Left colon (tissue), 2 donors: ENCODE measurements at regions not wholly inside any gene's neighbourhood (a gene's known extent, or its start where the extent isn't known, plus 50 kb on each side); places are given as distances from the start of the nearest gene placed in this dataset.
"Not testable (repeated sequence)": the region's sequence is repeated elsewhere in the genome, so short reads cannot be mapped to it uniquely, and the experiment has no call there.

ENCODE experiments used
- ATAC-seq: fragments of 200-7000 bp; cut with Tn5 transposase; one replicate; pipeline ENCODE4 v1.9.1; 2020; ENCODE audit warnings: mild to moderate bottlenecking, moderate library complexity
- DNase-seq, 2 donors: peaks; one replicate each; pipeline ENCODE4 v3.0.0-alpha.2; 2020
- intact Hi-C, 2 donors: fragments of 100-400 bp; cut with DNase I in 1 of 2; cut with micrococcal nuclease in 1 of 2; formaldehyde crosslinking; loops; one replicate each; pipeline versions ENCODE4 v1.11.2 to v1.14.0; 2022; cut with DNase I, micrococcal nuclease
- donor health status: DM: no; HTN: no; CAD: no.
- donor health status: DM: yes; HTN: yes; CAD: no.

DNA sequence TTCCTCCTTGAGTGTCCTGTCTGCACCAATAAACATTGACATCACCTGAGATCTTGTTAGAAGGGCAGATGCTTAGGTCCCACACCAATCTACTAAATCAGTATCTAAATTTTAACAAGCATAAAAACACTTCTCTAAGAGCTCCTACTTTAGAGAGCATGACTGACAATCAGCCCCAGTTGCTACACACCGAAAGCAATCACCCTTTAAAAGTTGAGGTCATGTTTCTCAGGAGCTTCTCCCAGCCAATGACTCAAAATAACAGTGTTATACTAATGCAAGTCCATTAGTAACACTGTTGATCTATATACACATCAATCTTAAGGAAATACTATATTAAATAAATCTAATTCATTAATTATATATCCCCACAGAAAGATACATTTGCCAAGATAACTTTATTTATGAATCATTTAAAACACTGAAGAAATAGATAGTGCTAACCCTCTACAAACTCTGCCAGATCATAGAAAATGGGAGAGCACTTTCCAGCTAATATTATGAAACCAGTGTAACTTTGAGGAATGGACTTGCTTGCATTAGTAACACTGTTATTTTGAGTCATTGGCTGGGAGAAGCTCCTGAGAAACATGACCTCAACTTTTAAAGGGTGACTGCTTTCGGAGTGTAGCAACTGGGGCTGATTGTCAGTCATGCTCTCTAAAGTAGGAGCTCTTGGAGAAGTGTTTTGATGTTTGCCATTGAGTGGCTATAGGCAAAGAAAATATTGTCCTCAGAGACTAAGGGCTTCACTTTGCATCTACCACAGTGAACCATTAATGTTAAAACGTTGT lies 109.8 kb upstream of the HDX start:
- no peak for ATAC-seq
- intact Hi-C loops, result no loop called here
- no peak for DNase-seq

DNA sequence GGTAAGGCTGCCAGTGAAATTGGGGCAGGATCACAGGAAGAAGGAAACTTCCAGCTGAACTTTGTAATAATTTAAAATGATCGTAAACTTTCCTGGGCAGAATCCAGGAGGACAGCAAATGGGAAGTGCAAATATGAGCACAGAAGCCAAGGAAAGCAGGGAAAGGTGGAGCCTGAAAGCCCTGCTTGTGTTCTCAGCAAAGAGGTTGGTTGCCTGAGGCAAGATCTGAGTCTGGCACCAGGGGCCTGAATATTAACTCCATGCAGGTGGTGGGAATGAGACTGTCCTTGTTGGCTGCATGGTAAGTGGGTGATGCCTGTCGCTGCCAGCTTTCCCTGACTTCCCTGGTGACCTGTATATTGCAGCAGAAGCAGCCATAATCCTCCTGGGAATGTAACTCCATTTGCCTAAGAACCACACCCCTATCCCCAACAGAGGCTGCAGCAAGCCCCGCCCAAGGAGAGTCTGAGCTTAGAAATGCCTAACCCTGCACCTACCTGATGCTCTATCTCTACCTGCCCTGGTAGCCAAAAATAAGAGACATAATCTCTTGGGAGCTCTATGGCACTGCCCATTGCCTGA lies 132.0 kb upstream of the HDX start:
- intact Hi-C loops, result no loop called here
- DNase-seq (no peak), ATAC-seq (no peak)

DNA sequence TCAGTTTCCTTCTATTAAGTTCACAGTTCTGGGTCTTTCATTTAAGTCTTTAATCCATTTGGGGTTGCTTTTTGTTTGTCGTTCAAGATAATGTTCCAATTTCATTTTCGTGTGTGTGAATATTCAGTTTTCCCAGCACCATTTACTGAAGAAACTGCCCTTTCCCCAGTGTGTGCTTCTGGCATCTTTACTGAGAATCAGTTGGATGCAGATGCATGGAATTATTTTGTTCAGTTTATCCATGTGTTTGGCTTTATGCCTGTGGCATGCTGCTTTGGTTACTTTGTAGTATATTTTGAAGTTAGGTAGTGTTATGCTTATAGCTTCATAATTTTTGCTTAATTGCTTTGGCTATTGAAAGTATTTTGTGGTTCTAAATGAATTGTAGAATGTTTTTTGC lies 163.8 kb upstream of the HDX start:
- DNase-seq (no peak), ATAC-seq (no peak)
- intact Hi-C loops, result no loop called here

DNA sequence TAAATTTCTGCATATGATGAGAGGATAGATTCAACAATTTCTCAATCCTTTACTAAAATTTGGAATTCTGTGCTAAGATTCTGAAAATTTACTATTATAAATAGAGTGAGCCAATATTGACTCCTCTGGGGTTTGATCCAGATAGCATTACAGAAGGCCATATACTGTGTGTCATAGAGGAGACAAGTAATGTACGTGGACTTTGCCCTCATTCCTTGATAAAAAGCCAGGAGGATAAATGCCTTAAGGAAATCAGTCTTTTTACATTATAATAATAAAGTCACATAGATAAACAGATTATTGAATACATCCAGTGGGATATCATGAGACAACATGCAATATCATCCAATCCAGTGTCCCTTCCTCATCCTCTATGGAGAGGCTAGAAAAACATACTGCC lies 188.0 kb upstream of the HDX start:
- ATAC-seq (peak; percentile 51), DNase-seq (no peak)
- intact Hi-C loops, result no loop called here

DNA sequence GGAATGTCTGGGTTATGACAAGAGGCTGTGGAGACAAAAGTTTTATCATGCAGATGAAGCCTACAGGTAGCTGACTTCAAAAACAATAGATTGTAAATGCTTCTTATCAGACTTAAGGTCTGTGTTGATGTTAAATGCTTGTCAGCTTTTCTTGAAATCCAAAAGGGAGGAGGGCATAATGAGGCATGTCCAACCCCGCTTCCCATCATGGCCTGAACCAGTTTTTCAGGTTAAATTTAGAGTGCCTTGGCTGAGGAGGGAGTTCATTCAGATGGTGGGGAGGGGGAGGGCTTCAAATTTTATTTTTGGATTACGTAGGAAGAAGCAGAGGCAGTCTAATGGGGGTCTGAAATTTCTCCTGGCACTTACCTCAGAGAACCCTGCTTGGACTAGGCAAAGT lies 207.7 kb upstream of the HDX start:
- DNase-seq (no peak), ATAC-seq (no peak)
- intact Hi-C loops, result no loop called here

DNA sequence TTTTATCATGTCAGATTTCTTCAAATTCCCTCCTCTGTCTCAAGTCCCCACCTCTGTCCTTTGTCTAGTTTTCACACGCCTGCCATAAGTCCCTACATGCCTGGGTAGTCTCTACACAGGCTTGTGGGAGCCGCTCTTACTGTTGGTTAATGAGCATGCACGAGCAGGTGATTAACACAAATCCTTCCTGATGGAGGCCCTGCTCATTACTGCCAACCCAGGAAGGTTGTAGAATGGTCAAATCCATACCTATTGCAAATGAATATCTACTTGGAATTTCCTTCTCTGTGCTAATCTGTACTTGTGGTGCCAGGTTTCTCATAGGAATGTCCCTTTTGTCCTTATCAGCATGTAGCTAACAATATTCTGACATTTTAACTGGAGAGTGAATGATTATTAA lies 208.4 kb upstream of the HDX start:
- no peak for DNase-seq
- intact Hi-C loops, result no loop called here
- ATAC-seq, result no peak

DNA sequence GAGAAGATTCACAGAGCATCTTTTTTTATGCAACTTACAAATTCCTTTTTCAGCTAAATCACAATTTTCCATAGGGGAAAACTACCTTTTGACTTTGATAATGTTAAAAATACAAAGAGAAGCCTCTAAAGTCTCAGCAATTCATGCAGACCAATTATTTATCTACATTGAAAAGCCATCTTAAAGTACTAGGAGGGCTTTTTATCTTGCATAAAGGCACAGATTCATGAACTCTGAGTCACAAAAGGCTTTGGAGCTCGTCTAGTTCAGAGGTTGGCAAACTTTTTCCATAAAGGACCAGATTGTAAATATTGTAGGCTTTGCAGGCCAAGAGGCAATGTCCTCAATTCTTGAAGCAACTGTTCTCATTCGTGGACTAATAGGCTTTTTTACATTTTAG lies 210.4 kb upstream of the HDX start:
- ATAC-seq (no peak), DNase-seq (no peak)
- intact Hi-C loops, result no loop called here

DNA sequence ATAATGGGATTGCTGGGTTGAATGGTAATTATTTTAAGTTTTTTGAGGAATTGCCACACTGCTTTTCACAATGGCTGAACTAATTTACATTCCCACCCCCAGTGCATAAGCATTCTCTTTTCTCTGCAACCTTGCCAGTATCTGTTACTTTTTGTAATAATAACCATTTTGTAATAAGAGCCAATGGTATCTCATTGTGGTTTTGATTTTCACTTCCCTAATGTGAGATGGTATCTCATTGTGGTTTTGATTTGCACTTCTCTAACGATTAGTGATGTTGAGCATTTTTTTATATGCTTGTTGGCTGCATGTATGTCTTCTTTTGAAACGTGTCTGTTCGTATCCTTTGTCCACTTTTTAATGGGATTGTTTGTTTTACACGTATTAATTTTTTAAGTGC lies 213.1 kb upstream of the HDX start:
- no peak for ATAC-seq
- no peak for DNase-seq
- intact Hi-C loops, result no loop called here

DNA sequence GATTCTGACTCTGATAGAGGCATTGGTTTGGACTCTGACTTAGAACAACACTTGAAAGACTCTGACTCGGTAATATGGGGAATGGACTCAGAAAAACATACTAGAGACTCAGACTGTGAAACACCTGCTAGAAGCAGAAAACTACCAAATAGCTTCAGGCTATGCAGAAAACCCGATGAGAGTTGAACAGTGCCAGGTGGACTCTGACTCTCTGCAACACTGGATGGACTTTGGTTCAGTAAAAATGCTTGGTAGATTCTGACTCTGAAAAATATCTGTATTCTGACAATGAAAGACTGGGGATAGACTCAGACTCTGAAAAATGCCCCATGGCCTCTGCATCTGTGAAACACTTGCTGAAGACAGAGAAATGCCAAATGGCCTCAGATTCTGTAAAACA lies 215.1 kb upstream of the HDX start:
- ATAC-seq, result peak; percentile 74
- intact Hi-C loops, result no loop called here
- DNase-seq, result no peak

DNA sequence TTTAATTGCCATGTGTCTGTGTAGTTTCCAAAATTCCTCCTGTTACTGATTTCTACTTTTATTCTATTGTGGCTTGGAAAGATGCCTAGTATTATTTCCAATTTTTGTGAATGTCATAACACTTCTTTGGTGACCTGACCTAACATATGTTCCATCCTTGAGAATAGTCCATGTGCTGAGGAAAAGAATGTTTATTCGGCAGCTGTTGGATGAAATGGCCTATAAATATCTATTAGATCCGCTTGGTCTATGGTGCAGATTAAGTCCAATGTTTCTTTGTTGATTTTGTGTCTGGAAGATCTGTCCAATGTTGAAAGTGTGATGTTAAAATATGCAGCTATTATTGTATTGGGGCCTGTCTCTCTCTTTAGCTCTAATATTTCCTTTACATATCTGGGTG lies 219.2 kb upstream of the HDX start:
- DNase-seq, result no peak
- intact Hi-C loops, result no loop called here
- no peak for ATAC-seq

DNA sequence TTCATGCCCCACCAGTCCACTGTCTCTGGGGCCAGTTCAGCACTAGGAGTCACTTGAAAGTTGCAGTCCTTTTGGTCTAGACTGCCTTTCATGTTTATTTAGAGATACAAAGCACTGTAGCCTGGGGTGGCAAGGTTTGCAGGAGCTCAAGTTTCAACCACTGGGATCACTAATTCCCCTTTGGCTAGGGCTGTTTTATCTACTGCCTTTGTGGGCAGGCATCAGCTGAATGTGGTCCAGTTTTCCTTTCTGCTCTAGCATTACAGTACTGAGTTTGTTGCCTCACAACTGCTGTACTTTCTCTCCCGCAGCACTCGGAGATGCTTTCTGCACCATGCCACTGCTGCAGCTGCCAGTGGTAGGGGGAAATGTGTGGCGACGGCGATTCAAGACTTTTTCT lies 222.3 kb upstream of the HDX start:
- no peak for ATAC-seq
- DNase-seq, result no peak
- intact Hi-C loops, result no loop called here

DNA sequence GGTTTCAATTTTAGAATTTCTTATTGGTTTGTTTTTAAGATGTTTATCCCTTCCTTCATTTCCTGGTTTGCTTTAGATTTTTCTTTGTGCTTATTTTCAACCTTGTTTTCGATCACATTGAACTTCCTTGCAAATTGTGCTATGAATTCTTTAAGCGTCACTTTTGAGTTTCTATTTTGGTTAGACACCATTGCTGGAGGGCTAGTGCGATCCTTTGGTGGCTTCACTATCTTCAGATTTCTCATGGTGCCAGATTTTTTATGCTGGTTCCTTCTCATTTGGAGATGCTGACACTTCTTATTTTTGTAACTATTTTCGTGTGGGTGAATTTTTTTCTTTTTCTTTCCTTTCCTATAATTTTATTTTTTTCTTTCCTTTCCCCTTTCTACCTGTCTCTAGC lies 227.2 kb upstream of the HDX start:
- no peak for DNase-seq
- intact Hi-C loops, result no loop called here
- ATAC-seq, result no peak

DNA sequence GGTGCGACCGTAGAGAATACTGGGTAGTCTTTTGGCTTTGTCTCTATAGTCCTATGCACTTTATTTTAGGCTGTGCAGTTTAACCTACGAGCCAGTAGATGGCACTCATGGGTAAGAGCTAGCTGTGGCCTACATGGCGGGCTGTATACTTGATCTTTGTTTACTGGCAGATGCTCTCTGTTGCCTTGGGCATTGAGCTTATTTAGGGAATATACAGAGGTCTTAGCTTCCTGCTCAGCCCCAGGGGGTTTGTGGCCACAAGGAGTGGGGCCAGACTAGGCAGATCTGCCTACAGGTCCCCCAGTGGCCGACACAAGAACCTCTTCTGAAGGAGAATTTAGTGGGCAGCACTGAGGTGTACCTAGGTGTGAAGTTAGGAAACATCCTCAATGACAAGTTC lies 227.6 kb upstream of the HDX start:
- peak in 1 of 2 donors; percentile 12 for DNase-seq
- intact Hi-C loops, result no loop called here
- peak; percentile 96 for ATAC-seq

DNA sequence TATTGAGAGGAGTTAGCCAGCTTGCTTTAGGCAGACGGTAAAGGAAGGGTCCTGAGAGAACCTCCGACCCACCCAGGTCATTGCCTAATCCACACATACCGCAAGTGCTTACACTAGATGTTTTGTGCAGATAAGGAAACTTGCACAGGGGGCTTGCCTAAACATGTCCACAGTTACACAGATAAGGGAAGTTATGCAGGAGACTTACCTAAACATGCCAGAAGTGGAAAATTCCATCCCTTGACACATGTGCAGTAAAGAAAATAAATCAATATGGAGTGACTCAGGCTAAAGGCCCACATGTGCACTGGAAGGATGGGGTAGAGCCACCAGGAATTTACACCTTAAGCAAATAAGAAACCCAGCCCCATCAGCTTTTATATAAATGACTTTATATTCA lies 232.8 kb upstream of the HDX start:
- no peak for ATAC-seq
- intact Hi-C loops, result no loop called here
- DNase-seq, result no peak

DNA sequence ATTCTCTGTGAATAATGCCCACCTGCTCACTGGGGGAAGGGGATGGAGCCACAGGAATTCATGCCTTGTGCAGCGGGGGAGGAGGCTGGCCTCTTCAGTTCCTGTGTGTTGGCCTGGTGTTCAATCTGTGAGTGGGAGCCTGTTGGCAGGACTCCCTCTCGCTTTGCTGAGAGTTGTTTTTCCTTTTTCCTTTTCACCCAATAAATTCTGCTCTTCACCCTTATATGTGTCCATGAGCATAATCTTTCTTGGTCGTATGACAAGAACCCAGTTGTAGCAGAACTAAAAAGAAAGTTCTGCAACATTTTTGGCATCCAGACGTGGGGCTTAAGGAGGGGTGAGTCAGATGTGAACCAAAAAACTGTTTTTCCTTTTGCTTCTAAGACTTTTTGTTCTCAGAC lies 235.2 kb upstream of the HDX start:
- DNase-seq (no peak), ATAC-seq (no peak)
- intact Hi-C loops, result no loop called here

DNA sequence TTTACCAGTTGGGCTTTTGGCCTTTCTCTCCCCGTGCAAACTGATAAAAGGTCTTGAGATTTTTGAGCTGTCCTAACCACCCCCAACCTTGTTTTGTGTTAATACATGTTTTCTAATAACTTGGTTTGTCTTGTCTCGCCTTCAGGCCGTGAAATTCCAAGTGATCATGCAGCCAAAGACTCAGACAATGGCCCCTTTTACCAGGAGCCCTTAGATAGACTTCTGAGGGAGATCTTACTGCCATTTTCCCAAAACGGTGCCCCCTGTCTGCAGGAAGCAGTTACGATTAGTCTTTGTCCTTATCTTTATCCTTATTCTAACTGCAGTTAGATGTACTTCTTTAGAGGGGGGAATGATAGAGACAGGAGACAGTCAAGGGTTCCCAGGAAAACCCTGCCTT lies 245.3 kb upstream of the HDX start:
- DNase-seq (no peak), ATAC-seq (no peak)
- intact Hi-C loops, result no loop called here

DNA sequence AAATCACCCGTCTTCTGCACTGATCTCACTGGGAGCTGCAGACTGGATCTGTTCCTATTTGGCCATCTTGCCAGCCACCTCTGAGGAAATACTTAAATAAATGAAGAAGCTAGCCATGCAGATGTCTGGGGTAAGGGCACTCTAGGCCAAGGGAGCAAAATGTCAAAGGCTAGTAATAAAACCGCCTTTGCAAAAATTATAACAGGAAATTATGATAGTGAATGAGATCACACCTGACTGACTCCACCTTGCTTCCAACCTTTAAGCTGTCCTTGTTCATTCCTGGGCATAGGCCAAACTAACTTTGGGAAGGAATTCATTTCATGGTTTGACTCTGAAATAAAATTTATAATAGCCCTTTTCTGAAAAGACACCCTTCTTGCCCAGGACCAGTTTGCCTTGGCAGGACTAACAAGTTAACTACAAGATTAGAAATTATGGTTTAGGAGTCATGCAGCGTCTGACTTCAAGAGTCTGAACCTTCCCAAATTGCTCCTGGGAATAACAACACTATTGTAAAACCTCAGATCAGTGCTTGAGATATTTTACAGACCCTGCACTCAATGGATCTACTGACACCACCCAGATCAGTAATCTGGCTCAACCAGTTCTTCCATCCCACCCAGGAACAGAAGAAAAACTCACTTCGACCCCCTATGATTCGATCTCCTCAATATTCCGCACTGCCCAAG lies 246.9 kb upstream of the HDX start:
- ATAC-seq (peak; percentile 93), DNase-seq (no peak)
- intact Hi-C loops, result no loop called here

DNA sequence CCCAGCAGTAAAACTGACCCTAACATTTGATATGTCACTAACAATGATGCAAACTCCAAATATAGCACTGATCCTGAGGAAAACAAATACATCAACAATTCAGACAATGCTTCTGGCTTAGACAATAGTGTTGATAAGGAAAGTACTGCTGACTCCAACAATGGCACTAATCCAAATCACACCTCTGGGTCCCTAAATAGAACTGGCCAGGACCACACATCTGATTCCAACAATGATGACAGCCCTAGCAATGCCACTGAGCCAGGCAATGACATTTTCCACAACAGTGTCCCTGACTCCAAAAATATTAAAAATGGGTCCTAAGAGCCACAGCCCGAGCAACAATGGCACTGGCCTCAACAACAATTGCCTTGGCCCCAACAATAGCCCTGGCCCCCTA lies 243.1 kb upstream of the APOOL start:
- no peak for ATAC-seq
- DNase-seq, result no peak
- intact Hi-C loops, result no loop called here

DNA sequence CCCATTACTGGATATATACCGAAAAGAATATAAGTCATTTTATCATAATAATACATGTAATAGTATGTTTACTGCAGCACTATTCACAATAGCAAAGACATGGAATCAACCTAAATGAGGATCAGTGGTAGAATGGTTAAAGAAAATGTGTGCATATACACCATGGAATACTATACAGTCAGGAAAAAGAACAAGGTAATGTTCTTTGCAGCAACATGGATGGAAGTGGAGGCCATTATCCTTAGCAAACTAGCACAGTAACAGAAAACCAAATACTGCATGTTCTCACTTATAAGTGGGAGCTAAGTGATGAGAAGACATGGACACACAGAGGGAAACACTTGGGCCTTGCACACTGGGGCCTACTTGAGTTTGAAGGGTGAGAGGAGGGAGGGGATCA lies 207.4 kb upstream of the APOOL start:
- intact Hi-C loops, result no loop called here

DNA sequence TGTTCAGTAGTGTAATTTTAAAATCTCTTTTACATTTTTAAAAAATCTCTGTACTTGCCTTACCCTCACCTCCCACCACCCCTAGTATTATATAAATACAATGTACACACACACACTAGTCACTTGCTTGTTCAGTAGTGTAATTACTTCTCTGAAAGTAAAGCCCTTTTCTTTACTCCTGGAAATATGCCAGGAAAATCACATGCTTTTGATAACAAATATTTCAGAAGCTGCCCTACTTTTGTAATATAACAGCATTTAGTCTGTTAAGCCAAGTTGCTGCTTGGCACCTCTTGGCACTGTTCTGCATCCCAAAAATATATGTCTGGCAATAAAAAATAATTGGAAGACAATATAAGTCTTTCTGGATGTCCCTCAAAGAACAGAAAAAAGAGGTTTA lies 172.8 kb upstream of the APOOL start:
- intact Hi-C loops, result no loop called here
- DNase-seq, result no peak
- no peak for ATAC-seq

More for the DNA sequence above, 207.4 kb upstream of the APOOL start:
- ATAC-seq (no peak), DNase-seq (no peak)

DNA sequence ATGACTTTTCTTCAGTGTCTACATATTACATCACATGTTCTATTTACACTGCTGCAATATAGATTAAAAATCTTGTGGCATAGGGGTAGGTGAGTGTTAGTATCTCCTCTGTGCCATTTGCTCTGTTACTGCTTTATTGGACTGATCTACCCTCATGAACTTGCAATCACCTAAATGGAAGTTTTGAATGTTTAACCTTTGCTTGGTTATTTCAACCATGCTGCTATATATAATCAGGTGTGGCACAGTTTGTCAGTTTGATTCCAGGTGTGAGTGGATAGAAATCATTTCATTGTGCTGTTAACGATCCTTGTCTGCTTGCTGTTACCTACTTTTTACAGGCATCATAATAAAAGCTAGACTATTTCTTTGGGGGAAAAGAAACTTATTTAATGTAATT lies 157.1 kb upstream of the APOOL start:
- DNase-seq, intact Hi-C loops: not testable (repeated sequence)
- peak; percentile 97 for ATAC-seq
